Common myeloid progenitor, CD34-positive (primary cell): ENCODE measurements at regions not wholly inside any gene's neighbourhood (a gene's known extent, or its start where the extent isn't known, plus 50 kb on each side); places are given as distances from the start of the nearest gene placed in this dataset.

Source experiments
- CTCF ChIA-PET: fragments of 350-600 bp; sonication (Branson Sonifier 250); formaldehyde crosslinking; loops from one replicate; lab custom pipeline; 2021; ENCODE audit warnings: antibody characterized with exemption; lab: Charles Lee
- POLR2A ChIA-PET: fragments of 350-600 bp; sonication (Branson Sonifier 250); formaldehyde crosslinking; loops from one replicate; lab custom pipeline; 2021; ENCODE audit warnings: antibody characterized with exemption; lab: Charles Lee
- DNase-seq, 3 donors: peaks; one replicate each; pipeline versions ENCODE4 v3.0.0 to v3.0.0-alpha.2; 2013
- H3K27ac ChIP-seq, 2 experiments: 1 replicate in 1 of 2; 2 replicates in 1 of 2; pipeline ENCODE4 v1.7.0; 2013; ENCODE audit warnings: inconsistent platforms in 2 of 2, low read length in 2 of 2, mild to moderate bottlenecking in 2 of 2, low read depth in 1 of 2, moderate library complexity in 1 of 2; ENCODE audit not compliant: severe bottlenecking in 2 of 2, insufficient read depth in 1 of 2, poor library complexity in 1 of 2
- H3K27me3 ChIP-seq, 5 experiments: replicated peaks in 2 of 5; 1 replicate in 3 of 5; 2 replicates in 2 of 5; pipeline versions ENCODE4 v1.6.1 to v1.7.0; 2013; ENCODE audit warnings: low read length in 4 of 5, mild to moderate bottlenecking in 2 of 5, moderate library complexity in 2 of 5, inconsistent platforms in 1 of 5; ENCODE audit not compliant: insufficient read depth in 5 of 5, control insufficient read depth in 4 of 5
- H3K36me3 ChIP-seq, 4 experiments: 1 replicate in 2 of 4; 2 replicates in 2 of 4; pipeline versions ENCODE4 v1.6.1 to v1.7.0; 2013; ENCODE audit warnings: low read length in 3 of 4, control low read depth in 1 of 4, mild to moderate bottlenecking in 1 of 4; ENCODE audit not compliant: control insufficient read depth in 4 of 4, insufficient read depth in 4 of 4
- H3K4me1 ChIP-seq, 4 experiments: 1 replicate in 3 of 4; 2 replicates in 1 of 4; pipeline versions ENCODE4 v1.6.1 to v1.7.1; 2013; ENCODE audit warnings: low read length in 3 of 4, mild to moderate bottlenecking in 3 of 4, control low read depth in 1 of 4, inconsistent platforms in 1 of 4, moderate library complexity in 1 of 4; ENCODE audit not compliant: control insufficient read depth in 4 of 4, insufficient read depth in 4 of 4; ENCODE audit errors: control extremely low read depth in 1 of 4
- H3K4me3 ChIP-seq, 7 experiments: 1 replicate in 4 of 7; 2 replicates in 3 of 7; pipeline versions ENCODE4 v1.5.1 to v1.7.0; 2013; ENCODE audit warnings: mild to moderate bottlenecking in 7 of 7, low read length in 6 of 7, moderate library complexity in 6 of 7, inconsistent platforms in 2 of 7, low read depth in 2 of 7, control low read depth in 1 of 7; ENCODE audit not compliant: insufficient read depth in 4 of 7, control insufficient read depth in 1 of 7; ENCODE audit errors: extremely low read depth in 1 of 7
- H3K9me3 ChIP-seq, 5 experiments: 1 replicate in 4 of 5; 2 replicates in 1 of 5; pipeline versions ENCODE4 v1.6.1 to v1.7.1; 2013; ENCODE audit warnings: low read length in 4 of 5, mild to moderate bottlenecking in 2 of 5, inconsistent platforms in 1 of 5, low read depth in 1 of 5, moderate library complexity in 1 of 5; ENCODE audit not compliant: control insufficient read depth in 4 of 5, insufficient read depth in 2 of 5; ENCODE audit errors: control extremely low read depth in 1 of 5
- WGBS: methylation state at CpG from one replicate; pipeline ENCODE4 v1.1.5; 2013; ENCODE audit not compliant: insufficient coverage; 5-methylcytosine and 5-hydroxymethylcytosine counted together

DNA sequence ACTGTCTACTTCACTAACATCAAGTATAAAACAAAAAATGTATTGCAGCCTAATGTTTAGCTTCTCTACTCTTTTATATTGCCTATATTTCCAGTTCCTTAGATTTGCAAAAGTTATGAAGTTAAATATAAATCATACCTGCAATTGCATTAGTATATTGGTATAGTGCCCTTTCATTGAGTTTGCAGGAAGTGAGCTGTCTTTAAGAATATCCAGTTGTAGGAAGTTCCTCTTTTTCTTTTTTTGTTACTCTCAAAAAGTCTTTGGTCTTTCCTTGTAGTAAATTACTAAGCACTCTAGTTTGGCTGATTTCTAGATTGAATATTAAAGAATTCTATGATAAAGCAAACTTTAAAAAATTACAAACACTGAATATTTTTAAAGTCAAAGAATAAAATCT, 71.3 kb upstream of the FN1 start:
- Histone ChIP-seq H3K27me3 (no peaks in the 10 kb centered on the region), H3K4me1 (peaks cover 0 to 20% (median 5%) of the 10 kb centered on the region in 4 experiments), H3K36me3 (no peaks in the 10 kb centered on the region), H3K9me3 (no peaks in the 10 kb centered on the region), H3K4me3 (no peak overlapping the region), H3K27ac (no peak overlapping the region)
- ChIA-PET CTCF (no interaction called here), POLR2A (no interaction called here)
- peak; percentile 6 to 62 (median 53) for DNase-seq

DNA sequence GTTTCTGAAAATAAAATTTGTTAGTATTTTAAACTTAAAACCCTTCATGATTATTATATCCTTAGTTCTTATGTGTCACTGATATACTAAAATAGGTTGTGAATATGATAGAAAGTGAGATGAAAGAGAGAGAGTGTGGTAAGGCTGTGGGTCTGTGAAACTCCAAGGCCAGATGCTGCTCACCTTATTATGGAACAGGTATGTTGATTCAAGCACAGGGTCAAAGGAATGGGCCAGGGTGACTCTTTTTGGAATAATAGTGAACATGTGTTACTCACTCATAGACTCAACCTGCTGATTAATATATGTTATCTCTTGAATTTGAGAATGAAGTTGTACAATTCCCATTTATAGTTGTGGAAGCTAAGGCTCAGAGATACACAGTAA, 70.7 kb upstream of the FN1 start:
- Histone ChIP-seq H3K27ac (no peak overlapping the region), H3K4me1 (peaks cover 0 to 20% (median 5%) of the 10 kb centered on the region in 4 experiments), H3K36me3 (no peaks in the 10 kb centered on the region), H3K9me3 (no peaks in the 10 kb centered on the region), H3K27me3 (no peaks in the 10 kb centered on the region), H3K4me3 (no peak overlapping the region)
- ChIA-PET POLR2A (no interaction called here), CTCF (no interaction called here)
- DNase-seq = no peak

- H3K36me3 ChIP-seq = no peaks in the 10 kb centered on the region
- H3K27me3 ChIP-seq = no peaks in the 10 kb centered on the region
- no peak overlapping the region for H3K4me3 ChIP-seq
- WGBS = 84% methylated on average over 3 of the region's 4 CpGs
- ChIA-PET CTCF (no interaction called here), POLR2A (no interaction called here)
- H3K9me3 ChIP-seq = no peaks in the 10 kb centered on the region
- H3K27ac ChIP-seq = no peak overlapping the region
- peak in 2 of 3 donors; percentile 3 to 10 for DNase-seq
- peaks cover 0 to 20% (median 5%) of the 10 kb centered on the region in 4 experiments for H3K4me1 ChIP-seq
Observed at GRCh38 chr2:215505044-215505786, 69.3 kb upstream of the FN1 start.

DNA sequence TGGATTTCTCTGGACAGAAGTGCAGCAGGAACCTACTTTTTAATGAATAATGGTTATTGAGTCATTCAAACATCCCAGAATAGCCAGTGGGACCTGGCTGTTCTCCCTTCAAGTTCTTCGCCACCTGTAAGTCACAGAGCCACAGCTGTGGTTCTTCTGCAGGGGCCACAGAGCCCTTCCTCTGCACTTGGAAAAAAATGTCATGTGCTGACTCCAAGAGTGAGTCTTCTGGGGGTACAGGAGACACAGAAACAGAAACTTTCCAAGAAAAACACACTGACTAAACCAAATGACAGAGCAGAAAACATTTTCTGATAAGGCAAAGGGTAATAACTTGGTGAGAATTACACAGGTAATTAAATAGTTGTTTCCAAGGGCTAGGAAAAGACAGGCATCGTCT, 68.7 kb upstream of the FN1 start:
- Histone ChIP-seq H3K9me3 (no peaks in the 10 kb centered on the region), H3K4me3 (no peak overlapping the region), H3K36me3 (no peaks in the 10 kb centered on the region), H3K27me3 (no peaks in the 10 kb centered on the region), H3K27ac (no peak overlapping the region), H3K4me1 (peaks cover 0 to 20% (median 5%) of the 10 kb centered on the region in 4 experiments)
- 94% methylated on average over 2 of the region's 2 CpGs for WGBS
- POLR2A ChIA-PET = no interaction called here
- CTCF ChIA-PET = no interaction called here
- no peak for DNase-seq

DNA sequence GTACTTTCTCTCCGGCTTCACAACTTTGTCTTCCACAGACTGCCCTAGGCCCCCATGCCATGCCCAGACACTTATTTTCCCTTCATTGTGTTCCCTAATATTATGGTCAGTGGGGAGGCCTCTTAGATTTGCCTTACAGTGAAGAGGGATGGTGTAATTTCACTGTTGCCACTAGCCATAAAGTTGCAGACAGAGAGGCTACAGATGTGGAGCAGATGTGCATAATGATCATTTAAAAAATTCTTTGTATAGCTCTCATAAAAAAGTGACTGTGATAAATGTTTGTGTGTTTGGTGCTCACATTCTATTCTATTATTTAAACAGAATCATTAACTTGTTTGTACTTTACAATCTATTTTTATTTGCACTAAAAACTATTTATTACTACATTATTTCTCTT, 67.5 kb upstream of the FN1 start:
- no peaks in the 10 kb centered on the region for H3K36me3 ChIP-seq
- no CpG with 5 or more reads among the region's 1 CpG for WGBS
- peaks cover 0 to 2% (median 0%) of the 10 kb centered on the region in 5 experiments for H3K9me3 ChIP-seq
- H3K27ac ChIP-seq = no peak overlapping the region
- H3K27me3 ChIP-seq = peaks cover 0 to 2% (median 0%) of the 10 kb centered on the region in 5 experiments
- no peak overlapping the region for H3K4me3 ChIP-seq
- no peak for DNase-seq
- ChIA-PET POLR2A (no interaction called here), CTCF (no interaction called here)
- H3K4me1 ChIP-seq = peaks cover 0 to 20% (median 5%) of the 10 kb centered on the region in 4 experiments

- CTCF ChIA-PET = no interaction called here
Observed at GRCh38 chr2:215500466-215500865, 64.6 kb upstream of the FN1 start.

DNA sequence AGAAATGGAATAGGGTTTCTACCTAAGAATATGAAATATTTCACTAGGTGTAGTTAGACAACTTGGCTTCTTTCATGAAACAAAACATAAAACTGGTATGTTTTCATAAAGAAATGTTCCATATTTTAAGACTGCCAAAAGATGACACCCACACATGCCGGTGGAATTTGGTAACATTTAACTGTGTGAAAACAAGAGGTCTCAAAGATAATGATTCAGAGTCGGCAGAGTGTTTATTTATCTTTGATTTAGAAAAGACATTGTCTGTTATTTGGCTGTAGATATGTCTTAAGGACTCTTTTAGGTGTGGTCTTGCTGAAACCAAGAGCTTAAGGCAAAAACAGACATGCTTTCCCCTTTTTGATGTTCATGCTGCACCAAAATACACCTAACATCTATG, 63.5 kb upstream of the FN1 start:
- H3K27ac ChIP-seq = no peak overlapping the region
- 89% methylated on average over 2 of the region's 2 CpGs for WGBS
- ChIA-PET CTCF (no interaction called here), POLR2A (no interaction called here)
- H3K4me3 ChIP-seq = no peak overlapping the region
- no peaks in the 10 kb centered on the region for H3K4me1 ChIP-seq
- H3K36me3 ChIP-seq = no peaks in the 10 kb centered on the region
- H3K9me3 ChIP-seq = peaks cover 0 to 4% (median 2%) of the 10 kb centered on the region in 5 experiments
- peaks cover 0 to 2% (median 0%) of the 10 kb centered on the region in 5 experiments for H3K27me3 ChIP-seq
- DNase-seq = no peak

More at GRCh38 chr2:215500466-215500865, 64.6 kb upstream of the FN1 start:
- Histone ChIP-seq H3K9me3 (peaks cover 0 to 4% (median 2%) of the 10 kb centered on the region in 5 experiments), H3K27ac (no peak overlapping the region), H3K4me1 (peaks cover 0 to 4% (median 0%) of the 10 kb centered on the region in 4 experiments), H3K4me3 (no peak overlapping the region), H3K27me3 (peaks cover 0 to 2% (median 0%) of the 10 kb centered on the region in 5 experiments), H3K36me3 (no peaks in the 10 kb centered on the region)
- POLR2A ChIA-PET = no interaction called here
- DNase-seq = no peak
